Heart left ventricle (tissue), 13 donors: ENCODE measurements at regions not wholly inside any gene's neighbourhood (a gene's known extent, or its start where the extent isn't known, plus 50 kb on each side); places are given as distances from the start of the nearest gene placed in this dataset.

Source experiments
- POLR2A ChIP-seq, 2 donors: fragments of 450-650 bp; IDR thresholded peaks; one replicate each; pipeline ENCODE4 v1.6.1; 2017; ENCODE audit warnings: antibody characterized with exemption in 2 of 2, mild to moderate bottlenecking in 2 of 2, moderate library complexity in 2 of 2
- TF ChIP-seq, protein P1 (sequence below), 12 donors: fragments of 200-600 bp; sonication (generic) in 4 of 12; IDR thresholded peaks; one replicate each; pipeline versions ENCODE4 v1.5.0 to v1.8.0; 2018 to 2022; ENCODE audit warnings: antibody characterized with exemption in 12 of 12, mild to moderate bottlenecking in 5 of 12
- donor health status: ischemic (EF 13 %, LVEDD 7.1; RV severe dilation, severe dysfunction).
- donor health status: DM: no; HTN: yes; CAD: no.
- donor health status: DM: no; HTN: no; CAD: no.
- donor health status: ischemic (EF 25% LVEDD 6.9; RV normal size, moderate dysfunction).
- donor health status: ischemic (EF 25% LVEDD 5.7; RV mildly dilated, moderate dysfunction).
- donor health status: ischemic (EF 35%, LVEDD 5.7; RV mildly dilated, moderate dysfunction).
- donor health status: nonischemic (EF 11% LVEDD 7.7; RV severe dilation, severe dysfunction).
- donor health status: DM: yes; HTN: yes; CAD: no.
- donor health status: PGD.
- donor health status: ischemic (EF 29% LVEDD 5.4; RV normal size, mild dysfunction).
- donor health status: nonischemic (EF 23%, LVEDD 6.1; RV moderate dilation, normal function).

DNA sequence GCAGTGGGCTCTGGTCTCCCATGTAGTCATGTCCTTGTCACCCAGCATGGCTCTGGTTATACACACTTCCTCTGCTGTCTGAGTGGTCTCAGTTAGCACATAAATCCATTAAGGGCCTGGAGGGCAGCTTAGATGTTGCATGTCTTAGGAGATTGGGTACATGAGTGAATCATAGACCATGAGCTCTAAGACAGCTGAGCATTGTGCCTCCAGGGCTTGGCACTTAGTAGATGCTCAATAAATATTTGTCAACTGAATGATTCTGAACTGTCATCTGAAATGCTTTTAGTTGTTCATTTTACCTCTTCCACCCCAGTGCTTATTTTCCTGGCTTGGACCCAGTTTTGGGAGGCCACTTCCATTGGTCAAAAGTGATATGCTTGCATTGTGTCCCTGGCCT lies 135.6 kb downstream of the BOD1 start:
- TF ChIP-seq POLR2A (IDR thresholded peaks at IDR 0.05) = no peak
- TF ChIP-seq, protein P1, sequence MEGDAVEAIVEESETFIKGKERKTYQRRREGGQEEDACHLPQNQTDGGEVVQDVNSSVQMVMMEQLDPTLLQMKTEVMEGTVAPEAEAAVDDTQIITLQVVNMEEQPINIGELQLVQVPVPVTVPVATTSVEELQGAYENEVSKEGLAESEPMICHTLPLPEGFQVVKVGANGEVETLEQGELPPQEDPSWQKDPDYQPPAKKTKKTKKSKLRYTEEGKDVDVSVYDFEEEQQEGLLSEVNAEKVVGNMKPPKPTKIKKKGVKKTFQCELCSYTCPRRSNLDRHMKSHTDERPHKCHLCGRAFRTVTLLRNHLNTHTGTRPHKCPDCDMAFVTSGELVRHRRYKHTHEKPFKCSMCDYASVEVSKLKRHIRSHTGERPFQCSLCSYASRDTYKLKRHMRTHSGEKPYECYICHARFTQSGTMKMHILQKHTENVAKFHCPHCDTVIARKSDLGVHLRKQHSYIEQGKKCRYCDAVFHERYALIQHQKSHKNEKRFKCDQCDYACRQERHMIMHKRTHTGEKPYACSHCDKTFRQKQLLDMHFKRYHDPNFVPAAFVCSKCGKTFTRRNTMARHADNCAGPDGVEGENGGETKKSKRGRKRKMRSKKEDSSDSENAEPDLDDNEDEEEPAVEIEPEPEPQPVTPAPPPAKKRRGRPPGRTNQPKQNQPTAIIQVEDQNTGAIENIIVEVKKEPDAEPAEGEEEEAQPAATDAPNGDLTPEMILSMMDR (IDR thresholded peaks at IDR 0.05) = no peak
